Natural killer cell (primary cell): ENCODE measurements at regions not wholly inside any gene's neighbourhood (a gene's known extent, or its start where the extent isn't known, plus 50 kb on each side); places are given as distances from the start of the nearest gene placed in this dataset.

ENCODE experiments used
- ATAC-seq, 3 donors: fragments of 150-1000 bp in 2 of 3; fragments of 200-7000 bp in 1 of 3; cut with Tn5 transposase; 1 replicate in 1 of 3; 2 replicates in 2 of 3; pipeline ENCODE4 v1.10.0; 2021; ENCODE audit warnings: mild to moderate bottlenecking in 2 of 3, moderate library complexity in 2 of 3
- DNase-seq, 2 donors: peaks; one replicate each; pipeline versions ENCODE4 v3.0.0 to v3.0.0-alpha.2; 2013 to 2021; ENCODE audit warnings: mixed read lengths in 1 of 2
- H3K27ac ChIP-seq: one replicate; pipeline ENCODE4 v1.5.1; 2013; ENCODE audit warnings: mild to moderate bottlenecking, low read length
- H3K27me3 ChIP-seq: one replicate; pipeline ENCODE4 v1.6.1; 2013; ENCODE audit warnings: low read length; ENCODE audit not compliant: control insufficient read depth, insufficient read depth
- H3K36me3 ChIP-seq: one replicate; pipeline ENCODE4 v1.6.1; 2013; ENCODE audit warnings: low read length; ENCODE audit not compliant: control insufficient read depth, insufficient read depth
- H3K4me1 ChIP-seq: one replicate; pipeline ENCODE4 v1.6.1; 2013; ENCODE audit warnings: low read length; ENCODE audit not compliant: control insufficient read depth, insufficient read depth
- H3K4me3 ChIP-seq: one replicate; pipeline ENCODE4 v1.5.1; 2013; ENCODE audit warnings: low read length
- H3K9me3 ChIP-seq: one replicate; pipeline ENCODE4 v1.6.1; 2013; ENCODE audit warnings: low read length; ENCODE audit not compliant: control insufficient read depth, insufficient read depth
- H3K27ac Mint-ChIP-seq, 2 donors: one replicate each; pipeline ENCODE4 v1.8.0; 2022; ENCODE audit warnings: mild to moderate bottlenecking in 2 of 2, mixed read lengths in 2 of 2, moderate library complexity in 1 of 2
- H3K27me3 Mint-ChIP-seq, 2 donors: one replicate each; pipeline ENCODE4 v1.8.0; 2022; ENCODE audit warnings: low read depth in 2 of 2, mixed read lengths in 2 of 2
- H3K36me3 Mint-ChIP-seq: one replicate; pipeline ENCODE4 v1.8.0; 2022; ENCODE audit warnings: mixed read lengths
- H3K4me1 Mint-ChIP-seq, 2 donors: one replicate each; pipeline ENCODE4 v1.8.0; 2022; ENCODE audit warnings: mixed read lengths in 2 of 2
- H3K4me3 Mint-ChIP-seq: one replicate; pipeline ENCODE4 v1.8.0; 2022; ENCODE audit warnings: mild to moderate bottlenecking, moderate library complexity, mixed read lengths
- H3K9me3 Mint-ChIP-seq, 2 donors: one replicate each; pipeline ENCODE4 v1.8.0; 2022; ENCODE audit warnings: mixed read lengths in 2 of 2
- CTCF ChIP-seq: fragments of 200-600 bp; IDR thresholded peaks from one replicate; pipeline ENCODE4 v1.8.0; 2022; ENCODE audit warnings: antibody characterized with exemption
- WGBS: methylation state at CpG from one replicate; pipeline ENCODE4 v1.1.7; 2013; ENCODE audit warnings: missing lambda C conversion rate; ENCODE audit not compliant: insufficient coverage; 5-methylcytosine and 5-hydroxymethylcytosine counted together
- intact Hi-C: fragments of 100-400 bp; cut with micrococcal nuclease; formaldehyde crosslinking; loops from one replicate; pipeline ENCODE4 v1.14.2; 2022

GRCh38 chr12:75816897-75817296 is 214.7 kb downstream of the PHLDA1 start:
- intact Hi-C loops = loop anchor here (2.0 kb wide), 1 partner anchor 220 kb away; no protein-coding TSS in a partner anchor
- Histone ChIP-seq H3K9me3 (no peaks in the 10 kb centered on the region), H3K4me3 (no peak overlapping the region), H3K27ac (no peak overlapping the region), H3K4me1 (no peaks in the 10 kb centered on the region), H3K36me3 (no peaks in the 10 kb centered on the region), H3K27me3 (no peaks in the 10 kb centered on the region)
- peak in 1 of 2 donors; percentile 41 for DNase-seq
- 0% methylated on average over 1 of the region's 1 CpG for whole genome bisulfite sequencing
- ATAC-seq = peak in 2 of 3 donors; percentile 63 to 78
- H3K36me3 Mint-ChIP-seq = no peaks in the 10 kb centered on the region
- peaks cover 5 to 20% of the 10 kb centered on the region in 2 donors for H3K27me3 Mint-ChIP-seq
- H3K9me3 Mint-ChIP-seq = no peaks in the 10 kb centered on the region
- H3K27ac Mint-ChIP-seq = no peak overlapping the region
- H3K4me3 Mint-ChIP-seq = no peak overlapping the region
- no peaks in the 10 kb centered on the region for H3K4me1 Mint-ChIP-seq
- no peak for TF ChIP-seq CTCF

- Mint-ChIP-seq H3K4me1 (no peaks in the 10 kb centered on the region), H3K9me3 (no peaks in the 10 kb centered on the region), H3K27me3 (peaks cover 10 to 15% of the 10 kb centered on the region in 2 donors), H3K27ac (peak overlapping the region in 1 of 2 donors; percentile 28), H3K36me3 (no peaks in the 10 kb centered on the region), H3K4me3 (no peak overlapping the region)
- no peak for TF ChIP-seq CTCF
- no peak overlapping the region for H3K4me3 ChIP-seq
- intact Hi-C loops = loop anchor here (2.0 kb wide), 1 partner anchor 221 kb away; no protein-coding TSS in a partner anchor
- no peak overlapping the region for H3K27ac ChIP-seq
- no peak for DNase-seq
- no peaks in the 10 kb centered on the region for H3K4me1 ChIP-seq
- no peaks in the 10 kb centered on the region for H3K9me3 ChIP-seq
- no peak for ATAC-seq
- no peaks in the 10 kb centered on the region for H3K27me3 ChIP-seq
- no peaks in the 10 kb centered on the region for H3K36me3 ChIP-seq
- WGBS = 100% methylated on average over 1 of the region's 1 CpG
These were observed 215.8 kb downstream of the PHLDA1 start for GRCh38 chr12:75815756-75816155.

- H3K36me3 ChIP-seq = no peaks in the 10 kb centered on the region
- no peak overlapping the region for H3K4me3 ChIP-seq
- WGBS = 57% methylated on average over 4 of the region's 6 CpGs
- H3K36me3 Mint-ChIP-seq = no peaks in the 10 kb centered on the region
- no peaks in the 10 kb centered on the region for H3K4me1 Mint-ChIP-seq
- peak in 1 of 2 donors; percentile 63 for DNase-seq
- no peak for TF ChIP-seq CTCF
- intact Hi-C loops = no loop called here
- no peak overlapping the region for H3K4me3 Mint-ChIP-seq
- peak in 2 of 3 donors; percentile 32 to 69 for ATAC-seq
- H3K4me1 ChIP-seq = no peaks in the 10 kb centered on the region
- H3K27me3 Mint-ChIP-seq = peaks cover 9 to 12% of the 10 kb centered on the region in 2 donors
- no peak overlapping the region for H3K27ac ChIP-seq
- no peaks in the 10 kb centered on the region for H3K9me3 ChIP-seq
- no peaks in the 10 kb centered on the region for H3K9me3 Mint-ChIP-seq
- H3K27me3 ChIP-seq = no peaks in the 10 kb centered on the region
- peak overlapping the region in 1 of 2 donors; percentile 28 for H3K27ac Mint-ChIP-seq
These were observed 216.5 kb downstream of the PHLDA1 start for GRCh38 chr12:75814851-75815754.
